ENCODE measurements at regions not wholly inside any gene's neighbourhood (a gene's known extent, or its start where the extent isn't known, plus 50 kb on each side); places are given as distances from the start of the nearest gene placed in this dataset.

DNA sequence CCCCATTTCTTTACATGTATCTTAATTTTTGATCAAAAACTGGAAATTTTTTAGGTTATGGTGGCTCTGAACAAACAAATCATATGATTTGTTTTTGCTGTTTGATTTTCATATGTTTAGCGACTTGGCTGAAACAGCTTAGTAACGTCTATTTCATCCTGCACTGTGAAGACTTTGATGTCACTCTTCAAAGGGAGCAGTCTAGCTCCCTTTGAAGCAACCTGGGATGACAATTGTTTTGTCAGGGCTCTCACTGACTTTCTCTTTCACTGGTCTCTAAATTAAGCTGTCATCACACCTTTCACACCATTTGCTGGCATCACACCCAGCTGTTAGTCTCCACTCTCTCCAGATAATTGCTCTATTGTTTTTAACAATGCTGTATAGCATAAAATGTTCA is 896.9 kb downstream of the IGSF11 start:
- Mint-ChIP-seq H3K36me3 (ENCODE audit: low read depth) (no peaks in the 10 kb centered on the region), H3K4me3 (no peak overlapping the region), H3K27me3 (no peaks in the 10 kb centered on the region), H3K27ac (no peak overlapping the region), H3K4me1 (ENCODE audit: low read depth) (no peaks in the 10 kb centered on the region), H3K9me3 (peaks cover 24% of the 10 kb centered on the region)
- Histone ChIP-seq H3K4me3 (ENCODE audit: low read length) (no peak overlapping the region), H3K36me3 (ENCODE audit: insufficient read depth, low read length) (no peaks in the 10 kb centered on the region), H3K27ac (ENCODE audit: low read depth in 1 of 2, low read length in 2 of 2) (no peak overlapping the region), H3K27me3 (ENCODE audit: control insufficient read depth in 1 of 2, insufficient read depth in 2 of 2, low read length in 2 of 2) (no peaks in the 10 kb centered on the region), H3K9me3 (ENCODE audit: control insufficient read depth in 1 of 2, insufficient read depth in 1 of 2, low read length in 2 of 2) (no peaks in the 10 kb centered on the region), H3K4me1 (ENCODE audit: insufficient read depth, low read length) (no peaks in the 10 kb centered on the region)
- ChIA-PET CTCF (no interaction called here), POLR2A (no interaction called here)
- intact Hi-C loops (cut with DNase I, micrococcal nuclease): no loop called here
- DNase-seq: no peak
- no peak for ATAC-seq (ENCODE audit: poor library complexity)
- TF ChIP-seq, protein P1, sequence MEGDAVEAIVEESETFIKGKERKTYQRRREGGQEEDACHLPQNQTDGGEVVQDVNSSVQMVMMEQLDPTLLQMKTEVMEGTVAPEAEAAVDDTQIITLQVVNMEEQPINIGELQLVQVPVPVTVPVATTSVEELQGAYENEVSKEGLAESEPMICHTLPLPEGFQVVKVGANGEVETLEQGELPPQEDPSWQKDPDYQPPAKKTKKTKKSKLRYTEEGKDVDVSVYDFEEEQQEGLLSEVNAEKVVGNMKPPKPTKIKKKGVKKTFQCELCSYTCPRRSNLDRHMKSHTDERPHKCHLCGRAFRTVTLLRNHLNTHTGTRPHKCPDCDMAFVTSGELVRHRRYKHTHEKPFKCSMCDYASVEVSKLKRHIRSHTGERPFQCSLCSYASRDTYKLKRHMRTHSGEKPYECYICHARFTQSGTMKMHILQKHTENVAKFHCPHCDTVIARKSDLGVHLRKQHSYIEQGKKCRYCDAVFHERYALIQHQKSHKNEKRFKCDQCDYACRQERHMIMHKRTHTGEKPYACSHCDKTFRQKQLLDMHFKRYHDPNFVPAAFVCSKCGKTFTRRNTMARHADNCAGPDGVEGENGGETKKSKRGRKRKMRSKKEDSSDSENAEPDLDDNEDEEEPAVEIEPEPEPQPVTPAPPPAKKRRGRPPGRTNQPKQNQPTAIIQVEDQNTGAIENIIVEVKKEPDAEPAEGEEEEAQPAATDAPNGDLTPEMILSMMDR (IDR thresholded peaks at IDR 0.05): no peak

DNA sequence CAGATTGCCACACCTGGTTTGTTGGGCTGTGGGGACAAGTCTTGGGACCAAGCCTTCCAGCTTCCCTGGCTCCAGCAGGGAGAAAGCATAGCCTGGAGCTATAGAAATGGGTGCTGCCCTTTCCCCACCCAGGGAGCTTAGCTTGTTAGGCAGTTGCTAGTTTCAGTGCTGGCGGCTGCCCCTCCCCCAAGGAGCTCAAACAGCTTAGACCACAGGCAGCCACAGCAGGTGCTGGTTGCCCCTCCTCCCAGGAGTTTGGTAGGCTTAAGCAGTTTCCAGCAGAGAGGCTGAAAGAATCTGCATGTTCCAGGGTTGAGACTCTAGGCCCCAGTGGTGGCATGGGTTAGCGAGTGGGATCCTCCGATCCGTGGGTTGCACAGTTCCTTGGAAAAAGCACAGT is 889.7 kb downstream of the IGSF11 start:
- ChIA-PET CTCF (no interaction called here), POLR2A (no interaction called here)
- peaks cover 4 to 10% of the 10 kb centered on the region in 2 experiments for H3K9me3 ChIP-seq (ENCODE audit: control insufficient read depth in 1 of 2, insufficient read depth in 1 of 2, low read length in 2 of 2)
- Mint-ChIP-seq H3K4me3 (no peak overlapping the region), H3K4me1 (ENCODE audit: low read depth) (no peaks in the 10 kb centered on the region), H3K36me3 (ENCODE audit: low read depth) (no peaks in the 10 kb centered on the region), H3K9me3 (peaks cover 18% of the 10 kb centered on the region), H3K27ac (no peak overlapping the region), H3K27me3 (no peaks in the 10 kb centered on the region)
- H3K27me3 ChIP-seq (ENCODE audit: control insufficient read depth in 1 of 2, insufficient read depth in 2 of 2, low read length in 2 of 2): no peaks in the 10 kb centered on the region
- ATAC-seq (ENCODE audit: poor library complexity) (no peak), DNase-seq (no peak)
- no peaks in the 10 kb centered on the region for H3K4me1 ChIP-seq (ENCODE audit: insufficient read depth, low read length)
- H3K27ac ChIP-seq (ENCODE audit: low read depth in 1 of 2, low read length in 2 of 2): no peak overlapping the region
- TF ChIP-seq, protein P1 (IDR thresholded peaks at IDR 0.05): no peak
- no peaks in the 10 kb centered on the region for H3K36me3 ChIP-seq (ENCODE audit: insufficient read depth, low read length)
- no peak overlapping the region for H3K4me3 ChIP-seq (ENCODE audit: low read length)
- intact Hi-C loops (cut with DNase I, micrococcal nuclease): no loop called here

DNA sequence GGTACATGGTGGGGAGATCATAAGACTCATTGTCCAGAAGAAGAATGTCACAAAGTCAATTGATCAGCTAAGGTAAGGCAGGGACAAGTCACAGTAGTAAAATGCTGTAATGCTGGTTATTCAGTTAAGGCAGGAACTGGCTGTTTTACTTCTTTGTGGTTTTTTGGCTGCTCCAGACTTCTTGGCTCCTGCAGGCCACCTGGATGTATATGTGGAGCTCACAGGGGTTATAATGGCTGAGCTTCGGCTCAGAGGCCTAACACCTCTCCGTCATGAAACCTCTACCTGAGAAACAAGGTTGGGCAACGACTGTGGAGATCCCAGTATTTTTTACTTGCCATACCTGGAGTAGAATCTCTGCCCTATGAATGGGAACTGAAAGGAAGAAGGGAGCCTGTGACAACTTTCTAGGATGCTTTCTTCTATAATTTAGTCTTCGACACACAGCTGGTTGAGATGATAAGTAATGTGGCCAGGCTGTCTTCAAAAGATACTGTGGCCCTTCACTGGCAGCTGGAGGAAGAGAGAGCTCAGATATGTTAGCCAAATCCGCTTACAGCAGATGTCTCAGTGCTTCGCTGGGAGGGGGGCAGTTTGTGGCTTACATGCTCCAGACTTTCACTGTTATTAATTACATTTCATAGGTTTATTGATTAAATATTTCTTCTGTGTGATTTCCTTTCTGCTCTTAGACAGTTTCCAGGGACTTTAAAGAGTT is 887.8 kb downstream of the IGSF11 start:
- Histone ChIP-seq H3K4me1 (ENCODE audit: insufficient read depth, low read length) (no peaks in the 10 kb centered on the region), H3K27ac (ENCODE audit: low read depth in 1 of 2, low read length in 2 of 2) (no peak overlapping the region), H3K9me3 (ENCODE audit: control insufficient read depth in 1 of 2, insufficient read depth in 1 of 2, low read length in 2 of 2) (peaks cover 4 to 10% of the 10 kb centered on the region in 2 experiments), H3K4me3 (ENCODE audit: low read length) (no peak overlapping the region), H3K36me3 (ENCODE audit: insufficient read depth, low read length) (no peaks in the 10 kb centered on the region), H3K27me3 (ENCODE audit: control insufficient read depth in 1 of 2, insufficient read depth in 2 of 2, low read length in 2 of 2) (no peaks in the 10 kb centered on the region)
- Mint-ChIP-seq H3K27ac (no peak overlapping the region), H3K4me3 (no peak overlapping the region), H3K27me3 (no peaks in the 10 kb centered on the region), H3K36me3 (ENCODE audit: low read depth) (no peaks in the 10 kb centered on the region), H3K4me1 (ENCODE audit: low read depth) (no peaks in the 10 kb centered on the region), H3K9me3 (peaks cover 12% of the 10 kb centered on the region)
- DNase-seq (no peak), ATAC-seq (ENCODE audit: poor library complexity) (no peak)
- ChIA-PET CTCF (no interaction called here), POLR2A (no interaction called here)
- TF ChIP-seq, protein P1 (IDR thresholded peaks at IDR 0.05): no peak
- intact Hi-C loops (cut with DNase I, micrococcal nuclease): no loop called here

Data from CD4-positive, alpha-beta T cell (primary cell).